Loucy (cell line): ENCODE measurements at regions not wholly inside any gene's neighbourhood (a gene's known extent, or its start where the extent isn't known, plus 50 kb on each side); places are given as distances from the start of the nearest gene placed in this dataset.

Experiments
- H2AFZ ChIP-seq: fragments of 200-600 bp; sonication (generic); 2 replicates; pipeline ENCODE4 v1.6.0; 2016; ENCODE audit warnings: antibody characterized with exemption, mild to moderate bottlenecking, low read length, moderate library complexity
- H3F3A ChIP-seq: fragments of 200-600 bp; 2 replicates; pipeline ENCODE4 v1.6.0; 2016; ENCODE audit warnings: antibody characterized with exemption, low read depth, mild to moderate bottlenecking
- H3K27me3 ChIP-seq: fragments of 200-600 bp; sonication (generic); 2 replicates; pipeline ENCODE4 v1.6.1; 2014; ENCODE audit warnings: low read length, mild to moderate bottlenecking; ENCODE audit not compliant: insufficient read depth, poor library complexity, severe bottlenecking
- H3K36me3 ChIP-seq: fragments of 200-600 bp; sonication (generic); 2 replicates; pipeline ENCODE4 v1.6.1; 2016; ENCODE audit warnings: low read length; ENCODE audit not compliant: insufficient read depth
- H3K4me1 ChIP-seq: fragments of 200-600 bp; sonication (generic); 2 replicates; pipeline ENCODE4 v1.5.1; 2014; ENCODE audit warnings: low read length, mild to moderate bottlenecking; ENCODE audit not compliant: insufficient read depth, poor library complexity, severe bottlenecking
- H3K4me2 ChIP-seq: fragments of 200-600 bp; sonication (generic); 2 replicates; pipeline ENCODE4 v1.6.0; 2014; ENCODE audit warnings: antibody characterized with exemption, low read length, low read depth, mild to moderate bottlenecking; ENCODE audit not compliant: poor library complexity, severe bottlenecking
- H3K4me3 ChIP-seq: fragments of 200-600 bp; sonication (generic); 2 replicates; pipeline ENCODE4 v1.5.1; 2014; ENCODE audit warnings: low read length, mild to moderate bottlenecking, mixed read lengths; ENCODE audit not compliant: poor library complexity, severe bottlenecking
- H3K79me2 ChIP-seq: fragments of 200-600 bp; sonication (generic); 2 replicates; pipeline ENCODE4 v1.6.1; 2014; ENCODE audit warnings: low read length; ENCODE audit not compliant: insufficient read depth
- H3K9ac ChIP-seq: fragments of 200-600 bp; sonication (generic); 2 replicates; pipeline ENCODE4 v1.6.0; 2014; ENCODE audit warnings: mild to moderate bottlenecking, low read depth, low read length, moderate library complexity; ENCODE audit not compliant: poor library complexity, severe bottlenecking
- H3K9me2 ChIP-seq: fragments of 200-600 bp; sonication (generic); replicated peaks from 2 replicates; pipeline ENCODE4 v1.6.1; 2016; ENCODE audit warnings: low read depth, low read length, mixed read lengths
- H3K9me3 ChIP-seq: fragments of 200-600 bp; sonication (generic); 2 replicates; pipeline ENCODE4 v1.6.1; 2014; ENCODE audit warnings: mild to moderate bottlenecking, antibody characterized with exemption, low read length, low read depth; ENCODE audit not compliant: insufficient read depth
- H4K20me1 ChIP-seq: fragments of 200-600 bp; sonication (generic); 2 replicates; pipeline ENCODE4 v1.6.0; 2014; ENCODE audit warnings: antibody characterized with exemption, low read length, mild to moderate bottlenecking; ENCODE audit not compliant: insufficient read depth, poor library complexity, severe bottlenecking
- CTCF ChIP-seq: fragments of 200-600 bp; sonication (generic); conservative IDR thresholded peaks from 2 replicates; pipeline ENCODE4 v1.5.1; 2014; ENCODE audit warnings: mild to moderate bottlenecking, antibody characterized with exemption, low read length
- EZH2phosphoT487 ChIP-seq: fragments of 200-600 bp; IDR thresholded peaks from 2 replicates; pipeline ENCODE4 v1.6.1; 2018; ENCODE audit warnings: antibody characterized with exemption, mild to moderate bottlenecking, moderate library complexity, borderline replicate concordance

- TF ChIP-seq EZH2phosphoT487 = no peak
- TF ChIP-seq CTCF = no peak
- Histone ChIP-seq H2AFZ (no peak overlapping the region), H3K9me3 (no peaks in the 10 kb centered on the region; the same call in 1 of the 2 replicates)
Measured at GRCh38 chr4:187286525-187286924, 562.9 kb upstream of the FAT1 start.

GRCh38 chr4:187289371-187289770, 565.7 kb upstream of the FAT1 start:
- Histone ChIP-seq H3K4me1 (no peaks in the 10 kb centered on the region), H3K79me2 (no peaks in the 10 kb centered on the region), H3K4me2 (no peak overlapping the region), H3F3A (no peaks in the 10 kb centered on the region), H3K27me3 (no peaks in the 10 kb centered on the region), H4K20me1 (no peaks in the 10 kb centered on the region), H3K36me3 (no peaks in the 10 kb centered on the region), H3K9me2 (no peaks in the 10 kb centered on the region), H3K4me3 (no peak overlapping the region), H3K9ac (no peak overlapping the region), H2AFZ (no peak overlapping the region), H3K9me3 (no peaks in the 10 kb centered on the region; the same call in 1 of the 2 replicates)
- TF ChIP-seq CTCF (no peak), EZH2phosphoT487 (no peak)

More at GRCh38 chr4:187286525-187286924, 562.9 kb upstream of the FAT1 start:
- Histone ChIP-seq H3K4me1 (no peaks in the 10 kb centered on the region), H3K9me2 (no peaks in the 10 kb centered on the region), H3K27me3 (no peaks in the 10 kb centered on the region), H3K36me3 (no peaks in the 10 kb centered on the region), H4K20me1 (no peaks in the 10 kb centered on the region), H3K4me2 (no peak overlapping the region), H3K4me3 (no peak overlapping the region), H3F3A (no peaks in the 10 kb centered on the region), H3K9ac (no peak overlapping the region), H3K79me2 (no peaks in the 10 kb centered on the region)

- no peaks in the 10 kb centered on the region; the same call in 1 of the 2 replicates for H3K9me3 ChIP-seq
- no peak overlapping the region for H3K4me2 ChIP-seq
- H3K79me2 ChIP-seq = no peaks in the 10 kb centered on the region
- H3F3A ChIP-seq = no peaks in the 10 kb centered on the region
- H3K9ac ChIP-seq = no peak overlapping the region
- H3K9me2 ChIP-seq = no peaks in the 10 kb centered on the region
- no peak overlapping the region for H3K4me3 ChIP-seq
- no peaks in the 10 kb centered on the region for H3K27me3 ChIP-seq
- H3K4me1 ChIP-seq = no peaks in the 10 kb centered on the region
- H2AFZ ChIP-seq = no peak overlapping the region
- no peaks in the 10 kb centered on the region for H3K36me3 ChIP-seq
- no peaks in the 10 kb centered on the region for H4K20me1 ChIP-seq
- no peak for TF ChIP-seq EZH2phosphoT487
- TF ChIP-seq CTCF = no peak
Measured at GRCh38 chr4:187294861-187295260, 571.2 kb upstream of the FAT1 start.
